ENCODE measurements at regions not wholly inside any gene's neighbourhood (a gene's known extent, or its start where the extent isn't known, plus 50 kb on each side); places are given as distances from the start of the nearest gene placed in this dataset.

- no peak overlapping the region for H3K4me3 ChIP-seq (ENCODE audit: control insufficient read depth, low read depth, low read length)
- no peak for TF ChIP-seq CTCF (conservative IDR thresholded peaks at IDR 0.05; ENCODE audit: control insufficient read depth, insufficient read depth, low read depth, low read length)
- DNase-seq (ENCODE audit: low read depth): no peak
Measured at GRCh38 chr14:101189266-101189665, 285.7 kb upstream of the RTL1 start.

GRCh38 chr14:101189962-101190560, 286.5 kb upstream of the RTL1 start:
- no peak for TF ChIP-seq CTCF (conservative IDR thresholded peaks at IDR 0.05; ENCODE audit: control insufficient read depth, insufficient read depth, low read depth, low read length)

DNA sequence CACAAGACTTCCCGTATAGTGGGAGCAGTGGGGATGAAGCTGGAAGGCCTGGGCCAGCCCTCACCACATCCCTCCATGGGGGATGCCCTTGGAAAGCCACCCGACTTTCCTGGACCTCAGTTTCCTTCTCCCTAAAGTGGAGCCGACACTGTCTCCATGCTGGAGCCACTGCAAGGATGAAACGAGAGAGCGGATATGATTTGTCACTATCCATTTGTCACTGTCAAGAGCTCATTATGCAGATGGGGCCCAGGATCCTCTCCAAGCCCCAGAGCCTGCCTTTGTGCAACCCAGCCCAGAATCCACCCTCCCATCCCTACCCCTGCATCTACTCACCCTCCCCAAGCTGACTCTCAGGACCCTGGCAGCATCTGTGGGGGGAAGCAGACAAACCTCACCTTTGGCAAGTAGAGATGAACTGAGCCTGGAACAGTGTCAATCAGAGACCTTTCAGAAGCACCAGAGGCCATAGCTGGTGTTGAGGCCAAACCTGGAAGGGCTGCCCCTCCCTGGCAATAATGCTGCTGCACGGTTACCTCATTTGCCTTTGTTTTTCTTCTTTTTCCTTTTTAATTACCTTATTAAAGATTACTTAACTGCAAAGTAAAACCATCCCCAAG, 287.7 kb upstream of the RTL1 start:
- TF ChIP-seq CTCF (conservative IDR thresholded peaks at IDR 0.05; ENCODE audit: control insufficient read depth, insufficient read depth, low read depth, low read length): no peak
- DNase-seq (ENCODE audit: low read depth): no peak
- no peak overlapping the region for H3K4me3 ChIP-seq (ENCODE audit: control insufficient read depth, low read depth, low read length)

More at GRCh38 chr14:101189962-101190560, 286.5 kb upstream of the RTL1 start:
- H3K4me3 ChIP-seq (ENCODE audit: control insufficient read depth, low read depth, low read length): no peak overlapping the region
- DNase-seq (ENCODE audit: low read depth): no peak

DNA sequence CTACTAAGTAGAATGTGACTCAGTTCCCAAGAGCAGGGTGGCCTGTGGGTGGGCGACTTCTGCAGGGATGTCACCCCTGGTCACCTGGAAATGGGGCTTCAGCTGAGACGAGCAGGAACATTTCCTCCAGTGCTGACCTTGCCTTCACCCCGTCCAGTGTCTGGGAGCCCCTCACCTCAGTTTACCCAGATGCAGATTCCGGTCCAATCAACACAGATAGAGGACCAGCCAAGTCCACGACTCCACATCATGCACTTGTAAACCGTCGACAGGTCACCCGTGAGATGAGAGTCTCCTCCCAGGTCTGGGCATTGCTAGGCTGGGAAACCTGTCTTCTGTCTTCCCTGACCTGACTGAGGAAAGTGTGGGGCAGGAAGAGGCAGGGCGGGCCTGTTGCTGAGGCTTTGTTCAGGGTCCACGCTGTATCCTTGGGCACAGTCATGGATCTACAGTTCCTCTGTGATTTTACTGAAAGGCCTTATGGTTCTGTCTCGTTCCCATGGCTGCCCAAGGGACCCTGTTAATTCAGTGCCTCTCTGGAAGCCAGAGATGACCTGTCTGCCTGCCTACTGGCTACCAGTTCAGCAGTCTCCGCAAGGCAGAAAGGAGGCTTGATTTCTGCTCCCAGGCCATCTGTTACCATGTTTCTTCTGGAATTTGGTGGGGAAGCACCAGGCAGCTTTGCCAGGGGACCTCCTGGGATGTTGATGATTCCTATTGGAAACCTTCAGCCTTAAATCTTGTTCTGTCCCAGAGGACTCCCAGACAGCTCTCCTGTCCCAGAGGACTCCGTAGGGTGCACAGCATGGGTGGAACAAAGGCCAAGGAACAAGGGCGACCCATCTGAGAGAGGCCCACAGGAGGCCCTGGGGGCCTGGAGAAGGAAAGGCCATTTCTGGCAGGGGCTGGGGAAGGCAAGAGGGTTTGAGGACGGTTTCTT, 288.5 kb upstream of the RTL1 start:
- DNase-seq (ENCODE audit: low read depth): no peak
- no peak for TF ChIP-seq CTCF (conservative IDR thresholded peaks at IDR 0.05; ENCODE audit: control insufficient read depth, insufficient read depth, low read depth, low read length)
- no peak overlapping the region for H3K4me3 ChIP-seq (ENCODE audit: control insufficient read depth, low read depth, low read length)

- no peak for DNase-seq (ENCODE audit: low read depth)
- no peak for TF ChIP-seq CTCF (conservative IDR thresholded peaks at IDR 0.05; ENCODE audit: control insufficient read depth, insufficient read depth, low read depth, low read length)
- no peak overlapping the region for H3K4me3 ChIP-seq (ENCODE audit: control insufficient read depth, low read depth, low read length)
Measured at GRCh38 chr14:101192661-101193000, 289.1 kb upstream of the RTL1 start.

- no peak for TF ChIP-seq CTCF (conservative IDR thresholded peaks at IDR 0.05; ENCODE audit: control insufficient read depth, insufficient read depth, low read depth, low read length)
- no peak overlapping the region for H3K4me3 ChIP-seq (ENCODE audit: control insufficient read depth, low read depth, low read length)
- no peak for DNase-seq (ENCODE audit: low read depth)
Measured at GRCh38 chr14:101193106-101193844, 289.8 kb upstream of the RTL1 start.
